Endothelial cell of umbilical vein (primary cell): ENCODE measurements at regions not wholly inside any gene's neighbourhood (a gene's known extent, or its start where the extent isn't known, plus 50 kb on each side); places are given as distances from the start of the nearest gene placed in this dataset.

ENCODE experiments used
- BruUV-seq: library from RNA; stranded (reverse); fragments of 400-500 nt; replicated peaks from 2 replicates; lab custom pipeline; 2021; lab: Mats Ljungman, UMichigan
- CTCF ChIA-PET: fragments of 300-600, 350-600 bp; sonication (Branson Sonifier 250); formaldehyde crosslinking; loops from one replicate; lab custom pipeline; 2021; ENCODE audit warnings: antibody characterized with exemption, inconsistent platforms; lab: Charles Lee
- POLR2A ChIA-PET: fragments of 300-600, 350-600 bp; sonication (Branson Sonifier 250); formaldehyde crosslinking; loops from one replicate; lab custom pipeline; 2021; ENCODE audit warnings: antibody characterized with exemption, inconsistent platforms; lab: Charles Lee
- DNase-seq: peaks from one replicate; pipeline ENCODE4 v3.0.0-alpha.2; 2011; ENCODE audit warnings: low read depth, low spot score
- FAIRE-seq: peaks from 2 replicates; lab custom pipeline; 2011; peaks lifted over from hg19 to GRCh38; lab: Jason Lieb, UNC
- H2AFZ ChIP-seq: 2 replicates; pipeline ENCODE4 v1.6.0; 2012; ENCODE audit warnings: low read depth, low read length, control low read depth, inconsistent platforms
- H3K27ac ChIP-seq: 2 replicates; pipeline ENCODE4 v1.5.1; 2011; ENCODE audit warnings: low read depth, mild to moderate bottlenecking, control low read depth, low read length, moderate library complexity; ENCODE audit not compliant: insufficient read depth
- H3K27me3 ChIP-seq, 2 experiments: 2 replicates each; pipeline versions ENCODE4 v1.6.0 to v1.6.1; 2011; ENCODE audit warnings: low read length in 2 of 2, mixed read lengths in 1 of 2; ENCODE audit not compliant: control insufficient read depth in 2 of 2, insufficient read depth in 2 of 2
- H3K36me3 ChIP-seq, 2 experiments: 2 replicates in 1 of 2; 3 replicates in 1 of 2; pipeline ENCODE4 v1.5.1; 2011; ENCODE audit warnings: low read length in 2 of 2, mild to moderate bottlenecking in 1 of 2, moderate library complexity in 1 of 2; ENCODE audit not compliant: control insufficient read depth in 2 of 2, insufficient read depth in 2 of 2; ENCODE audit errors: extremely low read depth in 1 of 2
- H3K4me1 ChIP-seq: 3 replicates; pipeline ENCODE4 v1.5.1; 2011; ENCODE audit warnings: mild to moderate bottlenecking, low read length; ENCODE audit not compliant: control insufficient read depth, insufficient read depth; ENCODE audit errors: extremely low read depth
- H3K4me2 ChIP-seq: 2 replicates; pipeline ENCODE4 v1.6.1; 2011; ENCODE audit warnings: low read length, control low read depth, mixed read lengths; ENCODE audit not compliant: insufficient read depth
- H3K4me3 ChIP-seq, 3 experiments: fragments of 200-600 bp in 1 of 3; sonication (generic), shearing (Covaris generic) in 1 of 3; replicated peaks in 1 of 3; 2 replicates each; pipeline ENCODE4 v1.5.1; 2011 to 2016; ENCODE audit warnings: control low read depth in 3 of 3, low read length in 3 of 3, mild to moderate bottlenecking in 2 of 3, inconsistent platforms in 1 of 3, low read depth in 1 of 3, moderate library complexity in 1 of 3; ENCODE audit not compliant: insufficient read depth in 1 of 3
- H3K79me2 ChIP-seq: 2 replicates; pipeline ENCODE4 v1.6.0; 2012; ENCODE audit warnings: low read length, inconsistent platforms; ENCODE audit not compliant: control insufficient read depth, insufficient read depth
- H3K9ac ChIP-seq: replicated peaks from 2 replicates; pipeline ENCODE3; 2011; ENCODE audit warnings: low read length, control low read depth; ENCODE audit not compliant: insufficient read depth; ENCODE audit errors: extremely low read depth
- H3K9me1 ChIP-seq: replicated peaks from 3 replicates; pipeline ENCODE4 v1.6.0; 2011; ENCODE audit warnings: mild to moderate bottlenecking, low read length; ENCODE audit not compliant: control insufficient read depth, insufficient read depth; ENCODE audit errors: extremely low read depth
- H3K9me3 ChIP-seq: replicated peaks from 2 replicates; pipeline ENCODE4 v1.5.1; 2012; ENCODE audit warnings: low read length, inconsistent platforms; ENCODE audit not compliant: control insufficient read depth, insufficient read depth
- H4K20me1 ChIP-seq: replicated peaks from 2 replicates; pipeline ENCODE3; 2011; ENCODE audit warnings: mild to moderate bottlenecking, low read length; ENCODE audit not compliant: control insufficient read depth, insufficient read depth; ENCODE audit errors: extremely low read depth
- EZH2 ChIP-seq: IDR thresholded peaks from 2 replicates; pipeline ENCODE4 v1.6.1; 2012; ENCODE audit warnings: borderline replicate concordance, low read depth, mild to moderate bottlenecking, moderate library complexity, low read length, inconsistent platforms; ENCODE audit not compliant: severe bottlenecking
- FOS ChIP-seq: IDR thresholded peaks from 2 replicates; pipeline ENCODE4 v1.6.1; 2011; ENCODE audit warnings: mild to moderate bottlenecking, low read length, moderate library complexity, borderline replicate concordance; ENCODE audit not compliant: insufficient read depth
- GATA2 ChIP-seq: IDR thresholded peaks from 2 replicates; pipeline ENCODE4 v1.7.0; 2011; ENCODE audit warnings: low read depth, mild to moderate bottlenecking, moderate library complexity, mixed read lengths, low read length; ENCODE audit not compliant: insufficient read length, insufficient read depth
- JUN ChIP-seq: IDR thresholded peaks from 2 replicates; pipeline ENCODE4 v1.6.1; 2011; ENCODE audit warnings: borderline replicate concordance, low read depth; ENCODE audit not compliant: insufficient read length, insufficient read depth
- MYC ChIP-seq: IDR thresholded peaks from one replicate; pipeline ENCODE4 v1.6.1; 2011; ENCODE audit warnings: mild to moderate bottlenecking, low read depth, low read length
- POLR2A ChIP-seq: IDR thresholded peaks from 2 replicates; pipeline ENCODE4 v1.6.1; 2012; ENCODE audit warnings: low read depth, mild to moderate bottlenecking, control low read depth, low read length
- POLR2AphosphoS5 ChIP-seq: IDR thresholded peaks from 2 replicates; pipeline ENCODE4 v1.6.1; 2012; ENCODE audit warnings: low read depth, mild to moderate bottlenecking, control low read depth, low read length, moderate library complexity; ENCODE audit not compliant: insufficient read depth
- dilution Hi-C: fragments of 300-500 bp; cut with MboI; formaldehyde crosslinking; loops from one replicate; pipeline ENCODE4 v1.15.0; 2019; ENCODE audit warnings: low sequenced_read_pairs; ENCODE audit not compliant: extremely low pct_ligation_motif_present
- intact Hi-C: fragments of 100-400 bp; cut with micrococcal nuclease; formaldehyde crosslinking; loops from one replicate; pipeline ENCODE4 v1.10.0; 2022
- TF ChIP-seq, protein P1 (sequence below): IDR thresholded peaks from 2 replicates; pipeline ENCODE4 v1.6.1; 2011; ENCODE audit not compliant: insufficient read depth, insufficient read length
- TF ChIP-seq, protein P2 (sequence below), 2 donors: IDR thresholded peaks; 1 replicate in 1 of 2; 2 replicates in 1 of 2; pipeline ENCODE4 v1.5.1; 2011; ENCODE audit warnings: low read length in 2 of 2, mild to moderate bottlenecking in 2 of 2, moderate library complexity in 2 of 2, control low read depth in 1 of 2, inconsistent platforms in 1 of 2, low read depth in 1 of 2; ENCODE audit not compliant: insufficient read depth in 1 of 2; ENCODE audit errors: extremely low read depth in 1 of 2

DNA sequence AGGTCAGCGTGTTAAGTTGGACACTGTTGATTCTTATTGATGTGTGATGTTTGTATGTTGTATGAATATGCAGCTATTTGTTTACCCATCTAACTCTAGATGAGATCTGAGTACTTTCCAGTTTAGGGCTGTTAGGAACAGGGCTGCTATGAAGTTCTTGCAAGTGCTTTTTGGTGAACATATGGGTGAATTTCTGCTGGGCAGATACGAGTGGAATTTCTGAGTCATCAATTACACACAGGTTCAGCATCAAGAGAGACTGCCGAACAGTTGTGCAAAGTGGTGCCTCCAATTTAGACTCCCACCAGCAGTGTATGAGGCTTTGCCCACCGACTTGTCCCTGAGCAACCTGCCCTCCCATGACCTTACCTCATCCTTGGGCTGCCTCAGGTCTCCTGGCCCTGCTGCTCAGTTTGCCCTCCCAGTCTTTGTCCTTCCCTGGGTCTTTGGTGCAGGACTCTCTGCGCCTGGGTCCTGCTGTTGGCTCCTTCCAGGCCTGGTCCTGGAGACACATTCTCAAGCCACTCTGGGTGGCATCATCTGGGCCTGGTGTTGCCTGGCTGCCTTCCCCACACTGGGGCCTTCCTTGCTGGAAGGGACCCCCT, 343.6 kb downstream of the PTPRU start:
- Histone ChIP-seq H3K79me2 (no peaks in the 10 kb centered on the region), H4K20me1 (no peaks in the 10 kb centered on the region), H3K9me1 (no peaks in the 10 kb centered on the region), H3K9me3 (no peaks in the 10 kb centered on the region), H3K4me3 (no peak overlapping the region), H3K4me2 (no peak overlapping the region), H3K27me3 (no peaks in the 10 kb centered on the region), H3K4me1 (no peaks in the 10 kb centered on the region), H2AFZ (no peak overlapping the region), H3K9ac (no peak overlapping the region), H3K27ac (no peak overlapping the region), H3K36me3 (no peaks in the 10 kb centered on the region)
- ChIA-PET POLR2A (no interaction called here), CTCF (no interaction called here)
- TF ChIP-seq GATA2, result no peak
- no peak for TF ChIP-seq POLR2AphosphoS5
- TF ChIP-seq, protein P1, sequence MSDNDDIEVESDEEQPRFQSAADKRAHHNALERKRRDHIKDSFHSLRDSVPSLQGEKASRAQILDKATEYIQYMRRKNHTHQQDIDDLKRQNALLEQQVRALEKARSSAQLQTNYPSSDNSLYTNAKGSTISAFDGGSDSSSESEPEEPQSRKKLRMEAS, result no peak
- no peak for TF ChIP-seq FOS
- no peak for TF ChIP-seq POLR2A
- TF ChIP-seq EZH2, result no peak
- no peak for TF ChIP-seq JUN
- TF ChIP-seq MYC, result no peak
- TF ChIP-seq, protein P2, sequence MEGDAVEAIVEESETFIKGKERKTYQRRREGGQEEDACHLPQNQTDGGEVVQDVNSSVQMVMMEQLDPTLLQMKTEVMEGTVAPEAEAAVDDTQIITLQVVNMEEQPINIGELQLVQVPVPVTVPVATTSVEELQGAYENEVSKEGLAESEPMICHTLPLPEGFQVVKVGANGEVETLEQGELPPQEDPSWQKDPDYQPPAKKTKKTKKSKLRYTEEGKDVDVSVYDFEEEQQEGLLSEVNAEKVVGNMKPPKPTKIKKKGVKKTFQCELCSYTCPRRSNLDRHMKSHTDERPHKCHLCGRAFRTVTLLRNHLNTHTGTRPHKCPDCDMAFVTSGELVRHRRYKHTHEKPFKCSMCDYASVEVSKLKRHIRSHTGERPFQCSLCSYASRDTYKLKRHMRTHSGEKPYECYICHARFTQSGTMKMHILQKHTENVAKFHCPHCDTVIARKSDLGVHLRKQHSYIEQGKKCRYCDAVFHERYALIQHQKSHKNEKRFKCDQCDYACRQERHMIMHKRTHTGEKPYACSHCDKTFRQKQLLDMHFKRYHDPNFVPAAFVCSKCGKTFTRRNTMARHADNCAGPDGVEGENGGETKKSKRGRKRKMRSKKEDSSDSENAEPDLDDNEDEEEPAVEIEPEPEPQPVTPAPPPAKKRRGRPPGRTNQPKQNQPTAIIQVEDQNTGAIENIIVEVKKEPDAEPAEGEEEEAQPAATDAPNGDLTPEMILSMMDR (IDR thresholded peaks at IDR 0.05; ENCODE audit: extremely low read depth in 1 of 2, insufficient read depth in 1 of 2, low read depth in 1 of 2, low read length in 2 of 2), result no peak
- DNase-seq (no peak), FAIRE-seq (no peak)
- dilution Hi-C loops, result no loop called here
- no TSS peak for BruUV-seq
- intact Hi-C loops, result no loop called here
